ENCODE measurements at regions not wholly inside any gene's neighbourhood (a gene's known extent, or its start where the extent isn't known, plus 50 kb on each side); places are given as distances from the start of the nearest gene placed in this dataset.

- TF ChIP-seq CTCF (IDR thresholded peaks at IDR 0.05) (no peak), POLR2A (IDR thresholded peaks at IDR 0.05) (no peak)
These were observed 141.3 kb downstream of the PSAT1 start for GRCh38 chr9:78438211-78438610.

All from ovary (tissue), 3 donors.